AG10803 (cell line): ENCODE measurements at regions not wholly inside any gene's neighbourhood (a gene's known extent, or its start where the extent isn't known, plus 50 kb on each side); places are given as distances from the start of the nearest gene placed in this dataset.

ENCODE experiments used
- DNase-seq: peaks from one replicate; pipeline ENCODE4 v3.0.0; 2010; ENCODE audit warnings: low read depth
- H3K4me3 ChIP-seq: 2 replicates; pipeline ENCODE4 v1.5.1; 2011; ENCODE audit warnings: mild to moderate bottlenecking, low read length, control low read depth
- CTCF ChIP-seq: conservative IDR thresholded peaks from 2 replicates; pipeline ENCODE4 v1.5.1; 2011; ENCODE audit warnings: mild to moderate bottlenecking, low read length, control low read depth, inconsistent platforms

- TF ChIP-seq CTCF: no peak
- DNase-seq: no peak
- H3K4me3 ChIP-seq: no peak overlapping the region
Measured at GRCh38 chr5:117590944-117591343, 1016.3 kb upstream of the SEMA6A start.

GRCh38 chr5:117588611-117589010, 1014.0 kb upstream of the SEMA6A start:
- no peak for TF ChIP-seq CTCF
- no peak for DNase-seq
- no peak overlapping the region for H3K4me3 ChIP-seq

GRCh38 chr5:117587111-117587510, 1012.5 kb upstream of the SEMA6A start:
- no peak overlapping the region for H3K4me3 ChIP-seq
- TF ChIP-seq CTCF: no peak
- DNase-seq: no peak

- DNase-seq: no peak
- no peak overlapping the region for H3K4me3 ChIP-seq
- no peak for TF ChIP-seq CTCF
Measured at GRCh38 chr5:117568622-117569021, 994.0 kb upstream of the SEMA6A start.

- TF ChIP-seq CTCF: no peak
- no peak for DNase-seq
- H3K4me3 ChIP-seq: no peak overlapping the region
Measured at GRCh38 chr5:117568126-117568525, 993.5 kb upstream of the SEMA6A start.

GRCh38 chr5:117562647-117563046, 988.0 kb upstream of the SEMA6A start:
- TF ChIP-seq CTCF: no peak
- DNase-seq: no peak
- H3K4me3 ChIP-seq: no peak overlapping the region

- no peak for TF ChIP-seq CTCF
- H3K4me3 ChIP-seq: no peak overlapping the region
- DNase-seq: no peak
Measured at GRCh38 chr5:117561531-117561930, 986.9 kb upstream of the SEMA6A start.
